DMS153 (cell line): ENCODE measurements at regions not wholly inside any gene's neighbourhood (a gene's known extent, or its start where the extent isn't known, plus 50 kb on each side); places are given as distances from the start of the nearest gene placed in this dataset.
A peak's percentile ranks its signal among the peaks of the same experiment; 100 is the strongest.
"Not testable (repeated sequence)": the region's sequence is repeated elsewhere in the genome, so short reads cannot be mapped to it uniquely, and the experiment has no call there.

Source experiments
- DNase-seq: peaks from one replicate; lab custom pipeline; 2025; lab: John Stamatoyannopoulos, UW

- no peak for DNase-seq
Measured at GRCh38 chr12:76664731-76665130, 99.2 kb upstream of the ZDHHC17 start.

- no peak for DNase-seq
Measured at GRCh38 chr12:76666290-76666835, 97.6 kb upstream of the ZDHHC17 start.

GRCh38 chr12:76669981-76670380, 93.9 kb upstream of the ZDHHC17 start:
- no peak for DNase-seq

GRCh38 chr12:76670776-76671175, 93.1 kb upstream of the ZDHHC17 start:
- no peak for DNase-seq

- DNase-seq, result no peak
Measured at GRCh38 chr12:76674669-76675315, 89.1 kb upstream of the ZDHHC17 start.

GRCh38 chr12:76676261-76676660, 87.7 kb upstream of the ZDHHC17 start:
- DNase-seq, result not testable (repeated sequence)

- DNase-seq, result no peak
Measured at GRCh38 chr12:76678992-76679391, 84.9 kb upstream of the ZDHHC17 start.

- DNase-seq, result no peak
Measured at GRCh38 chr12:76679778-76680177, 84.1 kb upstream of the ZDHHC17 start.

- no peak for DNase-seq
Measured at GRCh38 chr12:76680940-76681339, 83.0 kb upstream of the ZDHHC17 start.

GRCh38 chr12:76685246-76685678, 78.7 kb upstream of the ZDHHC17 start:
- DNase-seq, result peak; percentile 46

GRCh38 chr12:76687981-76688380, 75.9 kb upstream of the ZDHHC17 start:
- DNase-seq, result no peak

GRCh38 chr12:76688631-76689030, 75.3 kb upstream of the ZDHHC17 start:
- no peak for DNase-seq

- DNase-seq, result no peak
Measured at GRCh38 chr12:76690921-76691700, 72.8 kb upstream of the ZDHHC17 start.

GRCh38 chr12:76692846-76693245, 71.1 kb upstream of the ZDHHC17 start:
- DNase-seq, result no peak

- no peak for DNase-seq
Measured at GRCh38 chr12:76694369-76694768, 69.5 kb upstream of the ZDHHC17 start.

GRCh38 chr12:76696186-76696585, 67.7 kb upstream of the ZDHHC17 start:
- DNase-seq, result no peak

- no peak for DNase-seq
Measured at GRCh38 chr12:76697849-76698248, 66.1 kb upstream of the ZDHHC17 start.

- DNase-seq, result no peak
Measured at GRCh38 chr12:76698316-76698715, 65.6 kb upstream of the ZDHHC17 start.

GRCh38 chr12:76698966-76699365, 64.9 kb upstream of the ZDHHC17 start:
- DNase-seq, result no peak

- DNase-seq, result no peak
Measured at GRCh38 chr12:76701690-76702089, 62.2 kb upstream of the ZDHHC17 start.

GRCh38 chr12:76702946-76703345, 61.0 kb upstream of the ZDHHC17 start:
- no peak for DNase-seq

- DNase-seq, result no peak
Measured at GRCh38 chr12:76704693-76705092, 59.2 kb upstream of the ZDHHC17 start.

- no peak for DNase-seq
Measured at GRCh38 chr12:76706101-76706500, 57.8 kb upstream of the ZDHHC17 start.
